Loucy (cell line): ENCODE measurements at regions not wholly inside any gene's neighbourhood (a gene's known extent, or its start where the extent isn't known, plus 50 kb on each side); places are given as distances from the start of the nearest gene placed in this dataset.

Source experiments
- EZH2phosphoT487 ChIP-seq: fragments of 200-600 bp; IDR thresholded peaks from 2 replicates; pipeline ENCODE4 v1.6.1; 2018; ENCODE audit warnings: antibody characterized with exemption, mild to moderate bottlenecking, moderate library complexity, borderline replicate concordance
- TF ChIP-seq, protein P1 (sequence below): fragments of 200-600 bp; sonication (generic); conservative IDR thresholded peaks from 2 replicates; pipeline ENCODE4 v1.5.1; 2014; ENCODE audit warnings: mild to moderate bottlenecking, antibody characterized with exemption, low read length

DNA sequence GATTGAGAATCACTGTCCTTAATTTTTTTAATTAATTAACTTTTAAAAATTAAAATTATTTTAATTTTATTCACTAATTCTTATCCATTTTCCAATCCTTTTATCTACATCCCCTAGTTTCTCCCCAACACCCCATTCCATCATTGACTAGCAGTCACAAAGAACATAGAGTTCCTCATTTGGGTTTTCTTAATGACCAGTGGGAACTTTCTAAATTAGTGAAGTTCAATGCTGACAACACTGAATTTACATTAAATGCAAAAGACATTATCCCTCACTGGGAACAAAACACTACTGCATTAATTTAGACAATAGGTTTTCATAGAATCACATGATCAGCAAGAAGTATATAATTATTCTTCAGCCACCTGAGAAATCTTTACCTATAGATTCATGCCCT, 80.6 kb upstream of the GLS start:
- TF ChIP-seq, protein P1, sequence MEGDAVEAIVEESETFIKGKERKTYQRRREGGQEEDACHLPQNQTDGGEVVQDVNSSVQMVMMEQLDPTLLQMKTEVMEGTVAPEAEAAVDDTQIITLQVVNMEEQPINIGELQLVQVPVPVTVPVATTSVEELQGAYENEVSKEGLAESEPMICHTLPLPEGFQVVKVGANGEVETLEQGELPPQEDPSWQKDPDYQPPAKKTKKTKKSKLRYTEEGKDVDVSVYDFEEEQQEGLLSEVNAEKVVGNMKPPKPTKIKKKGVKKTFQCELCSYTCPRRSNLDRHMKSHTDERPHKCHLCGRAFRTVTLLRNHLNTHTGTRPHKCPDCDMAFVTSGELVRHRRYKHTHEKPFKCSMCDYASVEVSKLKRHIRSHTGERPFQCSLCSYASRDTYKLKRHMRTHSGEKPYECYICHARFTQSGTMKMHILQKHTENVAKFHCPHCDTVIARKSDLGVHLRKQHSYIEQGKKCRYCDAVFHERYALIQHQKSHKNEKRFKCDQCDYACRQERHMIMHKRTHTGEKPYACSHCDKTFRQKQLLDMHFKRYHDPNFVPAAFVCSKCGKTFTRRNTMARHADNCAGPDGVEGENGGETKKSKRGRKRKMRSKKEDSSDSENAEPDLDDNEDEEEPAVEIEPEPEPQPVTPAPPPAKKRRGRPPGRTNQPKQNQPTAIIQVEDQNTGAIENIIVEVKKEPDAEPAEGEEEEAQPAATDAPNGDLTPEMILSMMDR: no peak
- TF ChIP-seq EZH2phosphoT487: no peak
